H1 (cell line): ENCODE measurements at regions not wholly inside any gene's neighbourhood (a gene's known extent, or its start where the extent isn't known, plus 50 kb on each side); places are given as distances from the start of the nearest gene placed in this dataset.

Experiments used
- RNF2 ChIP-seq: fragments of 200-900, 300-1000 bp; sonication (generic); IDR thresholded peaks from 2 replicates; pipeline ENCODE4 v1.7.1; 2016; ENCODE audit warnings: borderline replicate concordance, low read depth, mild to moderate bottlenecking, antibody characterized with exemption, low read length; ENCODE audit not compliant: poor library complexity, severe bottlenecking; ENCODE audit errors: missing control alignments

DNA sequence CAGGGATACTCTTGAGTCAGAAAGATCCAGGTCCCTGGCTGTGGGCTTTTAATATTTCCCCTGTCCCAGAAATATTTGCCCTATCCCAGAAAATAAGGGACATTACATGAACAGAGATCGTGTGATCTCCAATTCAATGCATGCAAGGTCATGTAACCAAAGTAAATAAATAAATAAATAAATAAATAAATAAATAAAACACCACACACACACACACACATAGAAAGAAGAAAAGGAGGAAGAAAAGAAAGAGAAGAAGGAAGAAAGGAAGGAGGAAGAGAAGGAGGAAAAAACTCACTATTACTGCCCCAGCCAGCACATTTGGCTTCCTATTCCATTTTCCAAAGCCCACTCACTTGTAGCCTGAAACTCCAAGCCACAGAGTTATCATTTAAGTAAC is 117.9 kb upstream of the CFAP20DC start (continued):
- TF ChIP-seq RNF2, result no peak
